HepG2 (cell line): ENCODE measurements at regions not wholly inside any gene's neighbourhood (a gene's known extent, or its start where the extent isn't known, plus 50 kb on each side); places are given as distances from the start of the nearest gene placed in this dataset.

Source experiments
- ATAC-seq: fragments of 200-7000 bp; cut with Tn5 transposase; 3 replicates; pipeline ENCODE4 v1.9.1; 2020; ENCODE audit warnings: mild to moderate bottlenecking, moderate library complexity
- BruUV-seq: library from RNA; stranded (reverse); fragments of 400-500 nt; replicated peaks from 2 replicates; lab custom pipeline; 2021; lab: Mats Ljungman, UMichigan
- CTCF ChIA-PET: fragments of 300-600 bp; formaldehyde crosslinking; extraction: SDS; loops from one replicate; lab custom pipeline; 2021; ENCODE audit warnings: low total read pairs, inconsistent platforms, low intra/inter-chr PET ratio; lab: Yijun Ruan, JAX
- POLR2A ChIA-PET: fragments of 350-600 bp; sonication (Branson Sonifier 250); formaldehyde crosslinking; loops from one replicate; lab custom pipeline; 2020; ENCODE audit warnings: antibody characterized with exemption, inconsistent platforms; lab: Yijun Ruan, JAX
- DNase-seq: peaks from one replicate; pipeline ENCODE4 v3.0.0-alpha.2; 2015; ENCODE audit warnings: low spot score
- FAIRE-seq: peaks from 3 replicates; lab custom pipeline; 2011; peaks lifted over from hg19 to GRCh38; lab: Jason Lieb, UNC
- H2AFZ ChIP-seq: one replicate; pipeline ENCODE4 v1.6.1; 2011; ENCODE audit warnings: low read length, inconsistent platforms
- H3K27ac ChIP-seq: fragments of 300-600 bp; 3 replicates; pipeline ENCODE4 v1.8.0; 2011; ENCODE audit warnings: mixed run types, mild to moderate bottlenecking, mixed read lengths, low read length, inconsistent platforms; ENCODE audit not compliant: insufficient read depth; ENCODE audit errors: extremely low read length
- H3K27me3 ChIP-seq, 2 experiments: fragments of 200-600 bp in 1 of 2; 2 replicates in 1 of 2; 3 replicates in 1 of 2; pipeline versions ENCODE4 v1.6.0 to v1.8.0; 2011; ENCODE audit warnings: low read length in 2 of 2, mild to moderate bottlenecking in 2 of 2, moderate library complexity in 2 of 2, inconsistent platforms in 1 of 2; ENCODE audit not compliant: insufficient read depth in 2 of 2, control insufficient read depth in 1 of 2
- H3K36me3 ChIP-seq, 2 experiments: fragments of 200-600 bp in 1 of 2; replicated peaks in 1 of 2; 2 replicates in 1 of 2; 3 replicates in 1 of 2; pipeline versions ENCODE4 v1.5.1 to v1.8.0; 2011; ENCODE audit warnings: low read length in 2 of 2, inconsistent platforms in 1 of 2; ENCODE audit not compliant: insufficient read depth in 2 of 2, control insufficient read depth in 1 of 2
- H3K4me1 ChIP-seq: 2 replicates; pipeline ENCODE4 v1.5.1; 2012; ENCODE audit warnings: low read length, inconsistent platforms; ENCODE audit not compliant: insufficient read depth
- H3K4me2 ChIP-seq: 2 replicates; pipeline ENCODE4 v1.6.0; 2011; ENCODE audit warnings: low read depth, low read length, inconsistent platforms
- H3K4me3 ChIP-seq, 3 experiments: fragments of 200-600 bp in 1 of 3; sonication (generic), shearing (Covaris generic) in 1 of 3; replicated peaks in 1 of 3; 2 replicates each; pipeline ENCODE4 v1.5.1; 2011 to 2016; ENCODE audit warnings: low read length in 3 of 3, inconsistent platforms in 2 of 3, low read depth in 2 of 3, mild to moderate bottlenecking in 2 of 3, control low read depth in 1 of 3, mixed read lengths in 1 of 3; ENCODE audit not compliant: insufficient read depth in 1 of 3
- H3K79me2 ChIP-seq: one replicate; pipeline ENCODE4 v1.6.1; 2011; ENCODE audit warnings: low read length, inconsistent platforms; ENCODE audit not compliant: insufficient read depth
- H3K9ac ChIP-seq: 2 replicates; pipeline ENCODE4 v1.6.0; 2011; ENCODE audit warnings: mild to moderate bottlenecking, low read depth, low read length, inconsistent platforms; ENCODE audit not compliant: insufficient read depth
- H3K9me3 ChIP-seq: 2 replicates; pipeline ENCODE4 v1.5.1; 2012; ENCODE audit warnings: mild to moderate bottlenecking, low read length
- H4K20me1 ChIP-seq: 2 replicates; pipeline ENCODE4 v1.6.0; 2011; ENCODE audit warnings: inconsistent platforms, mild to moderate bottlenecking, low read length, moderate library complexity; ENCODE audit not compliant: insufficient read depth
- CSRNP1 ChIP-seq: sonication (generic); formaldehyde crosslinking; IDR thresholded peaks from 2 replicates; pipeline ENCODE4 v1.8.1; 2023; ENCODE audit warnings: mild to moderate bottlenecking, missing genetic modification reagents
- FOXO4 ChIP-seq: sonication (generic); formaldehyde crosslinking; conservative IDR thresholded peaks from 2 replicates; pipeline ENCODE4 v1.8.1; 2023; ENCODE audit warnings: missing genetic modification reagents
- JDP2 ChIP-seq: sonication (generic); formaldehyde crosslinking; IDR thresholded peaks from 2 replicates; pipeline ENCODE4 v1.8.1; 2022; ENCODE audit warnings: missing genetic modification reagents, borderline replicate concordance
- POLR2A ChIP-seq, 2 experiments: IDR thresholded peaks; 2 replicates each; pipeline ENCODE4 v1.6.1; 2011; ENCODE audit warnings: low read depth in 2 of 2, low read length in 2 of 2, mild to moderate bottlenecking in 1 of 2, moderate library complexity in 1 of 2; ENCODE audit not compliant: insufficient read depth in 1 of 2
- SP1 ChIP-seq, 2 experiments: fragments of 450-650 bp in 1 of 2; sonication (generic) in 1 of 2; formaldehyde crosslinking in 1 of 2; IDR thresholded peaks; 2 replicates each; pipeline versions ENCODE4 v1.4.0 to v1.6.1; 2016 to 2020; ENCODE audit warnings: missing genetic modification reagents in 1 of 2
- TARDBP ChIP-seq: sonication (generic); formaldehyde crosslinking; IDR thresholded peaks from 2 replicates; pipeline ENCODE4 v1.8.0; 2022; ENCODE audit warnings: mild to moderate bottlenecking, missing genetic modification reagents
- TBP ChIP-seq: sonication (generic); formaldehyde crosslinking; IDR thresholded peaks from 2 replicates; pipeline ENCODE4 v1.5.0; 2020; ENCODE audit warnings: missing genetic modification reagents
- TRIM22 ChIP-seq: fragments of 450-650 bp; IDR thresholded peaks from 2 replicates; pipeline ENCODE4 v1.6.1; 2017
- ZBTB7A ChIP-seq: sonication (generic); formaldehyde crosslinking; IDR thresholded peaks from 2 replicates; pipeline ENCODE4 v1.8.0; 2022; ENCODE audit warnings: mild to moderate bottlenecking, missing genetic modification reagents
- ZNF367 ChIP-seq: sonication (generic); formaldehyde crosslinking; IDR thresholded peaks from 2 replicates; pipeline ENCODE4 v1.4.0; 2020; ENCODE audit warnings: missing genetic modification reagents, borderline replicate concordance
- ZNF691 ChIP-seq: sonication (generic); formaldehyde crosslinking; IDR thresholded peaks from 2 replicates; pipeline ENCODE4 v1.4.0; 2020; ENCODE audit warnings: missing genetic modification reagents, low read depth, mild to moderate bottlenecking, borderline replicate concordance
- WGBS: methylation state at CpG from one replicate; pipeline ENCODE4 v1.1.6; 2017; ENCODE audit warnings: low lambda C conversion rate; 5-methylcytosine and 5-hydroxymethylcytosine counted together
- in situ Hi-C: cut with HindIII; loops from 2 replicates; pipeline ENCODE4 v1.10.0; 2017; ENCODE audit warnings: low pct_unique_long_range_greater_than_20kb; ENCODE audit not compliant: extremely low pct_ligation_motif_present
- intact Hi-C: fragments of 100-400 bp; cut with micrococcal nuclease; formaldehyde crosslinking; loops from one replicate; pipeline ENCODE4 v1.10.0; 2022; ENCODE audit not compliant: unreplicated experiment

GRCh38 chr3:82093641-82094040, 332.2 kb upstream of the GBE1 start:
- Histone ChIP-seq H4K20me1 (no peaks in the 10 kb centered on the region), H3K36me3 (no peaks in the 10 kb centered on the region), H3K27ac (no peak overlapping the region), H3K4me3 (no peak overlapping the region), H3K4me1 (no peaks in the 10 kb centered on the region), H2AFZ (no peak overlapping the region), H3K4me2 (no peak overlapping the region), H3K79me2 (no peaks in the 10 kb centered on the region), H3K9me3 (no peaks in the 10 kb centered on the region), H3K27me3 (no peaks in the 10 kb centered on the region), H3K9ac (no peak overlapping the region)
- ChIA-PET CTCF (no interaction called here), POLR2A (no interaction called here)
- intact Hi-C loops (no loop called here), in situ Hi-C loops (no loop called here)
- DNase-seq: no peak
- WGBS: 59% methylated on average over 3 of the region's 3 CpGs
- BruUV-seq: no TSS peak
- TF ChIP-seq POLR2A (IDR thresholded peaks at IDR 0.05; ENCODE audit: insufficient read depth in 1 of 2, low read depth in 2 of 2, low read length in 2 of 2) (no peak), TBP (CRISPR knock-in tag) (no peak)
- ATAC-seq: no peak
- FAIRE-seq: no peak

- Histone ChIP-seq H3K4me1 (no peaks in the 10 kb centered on the region), H3K4me3 (no peak overlapping the region)
- ChIA-PET CTCF (no interaction called here), POLR2A (no interaction called here)
- ATAC-seq: no peak
- TF ChIP-seq SP1 (IDR thresholded peaks at IDR 0.05) (no peak), SP1 (CRISPR knock-in tag; IDR thresholded peaks at IDR 0.05) (no peak), ZBTB7A (CRISPR knock-in tag) (no peak), ZNF691 (CRISPR knock-in tag) (no peak), TRIM22 (no peak), CSRNP1 (CRISPR knock-in tag) (no peak), FOXO4 (CRISPR knock-in tag) (no peak), ZNF367 (CRISPR knock-in tag) (no peak), JDP2 (CRISPR knock-in tag) (no peak), TARDBP (CRISPR knock-in tag) (no peak)
- TF ChIP-seq, all 625 proteins: peak for 0
- no peak overlapping the region for H3K9ac ChIP-seq
- FAIRE-seq (no peak), DNase-seq (no peak)
- BruUV-seq: no TSS peak
- no peaks in the 10 kb centered on the region for H3K36me3 ChIP-seq
- H4K20me1 ChIP-seq: no peaks in the 10 kb centered on the region
- intact Hi-C loops: no loop called here
- no peaks in the 10 kb centered on the region for H3K79me2 ChIP-seq
- H3K27me3 ChIP-seq: no peaks in the 10 kb centered on the region
- H2AFZ ChIP-seq: no peak overlapping the region
- WGBS: 50% methylated on average over 3 of the region's 3 CpGs
- no peak overlapping the region for H3K27ac ChIP-seq
- in situ Hi-C loops: no loop called here
- H3K9me3 ChIP-seq: no peaks in the 10 kb centered on the region
- no peak overlapping the region for H3K4me2 ChIP-seq
These were observed 327.3 kb upstream of the GBE1 start for GRCh38 chr3:82088749-82089148.
